Trophoblast cell (in vitro differentiated cells and primary cell): ENCODE measurements at regions not wholly inside any gene's neighbourhood (a gene's known extent, or its start where the extent isn't known, plus 50 kb on each side); places are given as distances from the start of the nearest gene placed in this dataset.
"Not testable (repeated sequence)": the region's sequence is repeated elsewhere in the genome, so short reads cannot be mapped to it uniquely, and the experiment has no call there.

Source experiments
- DNase-seq, 2 donors: peaks; one replicate each; pipeline ENCODE4 v3.0.0-alpha.2; 2016
- H2AFZ ChIP-seq: 2 replicates; pipeline ENCODE4 v1.6.1; 2013; ENCODE audit warnings: low read length, moderate library complexity, mild to moderate bottlenecking; ENCODE audit not compliant: insufficient read depth, poor library complexity
- H2AK5ac ChIP-seq: 2 replicates; pipeline ENCODE4 v1.6.1; 2013; ENCODE audit warnings: mild to moderate bottlenecking, low read length
- H2BK120ac ChIP-seq: 2 replicates; pipeline ENCODE4 v1.6.1; 2013; ENCODE audit warnings: low read length, mild to moderate bottlenecking, moderate library complexity; ENCODE audit not compliant: insufficient read depth, poor library complexity
- H2BK12ac ChIP-seq: 2 replicates; pipeline ENCODE4 v1.6.1; 2013; ENCODE audit warnings: mild to moderate bottlenecking, low read length, moderate library complexity
- H2BK5ac ChIP-seq: 2 replicates; pipeline ENCODE4 v1.6.1; 2013; ENCODE audit warnings: low read length, low read depth, moderate library complexity, mild to moderate bottlenecking; ENCODE audit not compliant: poor library complexity
- H3K14ac ChIP-seq: 2 replicates; pipeline ENCODE4 v1.6.1; 2013; ENCODE audit warnings: mild to moderate bottlenecking, low read length
- H3K18ac ChIP-seq: 2 replicates; pipeline ENCODE4 v1.6.1; 2013; ENCODE audit warnings: mild to moderate bottlenecking, low read length
- H3K23ac ChIP-seq: 2 replicates; pipeline ENCODE4 v1.6.1; 2013; ENCODE audit warnings: low read length
- H3K27ac ChIP-seq: 2 replicates; pipeline ENCODE4 v1.5.1; 2013; ENCODE audit warnings: low read depth, mild to moderate bottlenecking, inconsistent platforms, low read length, moderate library complexity
- H3K27me3 ChIP-seq: 2 replicates; pipeline ENCODE4 v1.6.1; 2013; ENCODE audit warnings: inconsistent platforms, mild to moderate bottlenecking, low read length, moderate library complexity; ENCODE audit not compliant: insufficient read depth
- H3K36me3 ChIP-seq, 2 experiments: 1 replicate in 1 of 2; 2 replicates in 1 of 2; pipeline ENCODE4 v1.6.1; 2013; ENCODE audit warnings: low read length in 2 of 2, mild to moderate bottlenecking in 2 of 2, moderate library complexity in 1 of 2; ENCODE audit not compliant: insufficient read depth in 2 of 2, control insufficient read depth in 1 of 2
- H3K4ac ChIP-seq: 2 replicates; pipeline ENCODE4 v1.6.1; 2013; ENCODE audit warnings: low read depth, mild to moderate bottlenecking, low read length, moderate library complexity
- H3K4me1 ChIP-seq, 2 experiments: 1 replicate in 1 of 2; 2 replicates in 1 of 2; pipeline ENCODE4 v1.6.1; 2013; ENCODE audit warnings: low read length in 2 of 2, mild to moderate bottlenecking in 2 of 2, moderate library complexity in 1 of 2; ENCODE audit not compliant: insufficient read depth in 2 of 2, control insufficient read depth in 1 of 2
- H3K4me2 ChIP-seq: 2 replicates; pipeline ENCODE4 v1.6.1; 2013; ENCODE audit warnings: inconsistent platforms, mild to moderate bottlenecking, low read length, moderate library complexity
- H3K4me3 ChIP-seq: 2 replicates; pipeline ENCODE4 v1.5.1; 2013; ENCODE audit warnings: mild to moderate bottlenecking, low read depth, low read length, inconsistent platforms
- H3K79me1 ChIP-seq: one replicate; pipeline ENCODE4 v1.6.1; 2013; ENCODE audit warnings: low read length
- H3K79me2 ChIP-seq: 2 replicates; pipeline ENCODE4 v1.6.1; 2013; ENCODE audit warnings: low read length, mild to moderate bottlenecking; ENCODE audit not compliant: control insufficient read depth, insufficient read depth, poor library complexity
- H3K9ac ChIP-seq: 2 replicates; pipeline ENCODE4 v1.6.1; 2013; ENCODE audit warnings: mild to moderate bottlenecking, low read length
- H3K9me3 ChIP-seq: 2 replicates; pipeline ENCODE4 v1.6.1; 2013; ENCODE audit warnings: low read depth, mild to moderate bottlenecking, control low read depth, inconsistent platforms, low read length; ENCODE audit not compliant: insufficient read depth
- H4K12ac ChIP-seq: 2 replicates; pipeline ENCODE4 v1.6.1; 2013; ENCODE audit warnings: low read depth, mild to moderate bottlenecking, low read length, moderate library complexity
- H4K8ac ChIP-seq: 2 replicates; pipeline ENCODE4 v1.6.1; 2013; ENCODE audit warnings: low read depth, mild to moderate bottlenecking, low read length, moderate library complexity
- H4K91ac ChIP-seq: one replicate; pipeline ENCODE4 v1.6.1; 2013; ENCODE audit warnings: low read depth, mild to moderate bottlenecking, low read length, moderate library complexity
- WGBS: extraction: QIAGEN DNeasy Blood & Tissue Kit; methylation state at CpG from one replicate; pipeline ENCODE4 v1.1.7; 2013; ENCODE audit warnings: missing lambda C conversion rate; ENCODE audit not compliant: insufficient read length, insufficient coverage; ENCODE audit errors: extremely low coverage; 5-methylcytosine and 5-hydroxymethylcytosine counted together

- H2AK5ac ChIP-seq = peak overlapping the region; percentile 9
- no CpG with 5 or more reads among the region's 15 CpGs for WGBS
Measured at GRCh38 chr1:841671-842425, 81.9 kb upstream of the SAMD11 start.

GRCh38 chr1:842799-843198, 80.9 kb upstream of the SAMD11 start:
- not testable (repeated sequence) for H2BK5ac ChIP-seq, H3K18ac ChIP-seq, H3K9ac ChIP-seq, H2BK12ac ChIP-seq, H3K9me3 ChIP-seq, H3K4me2 ChIP-seq, H3K27me3 ChIP-seq, DNase-seq, H2AFZ ChIP-seq, H3K27ac ChIP-seq, H3K23ac ChIP-seq, H3K36me3 ChIP-seq, H3K79me2 ChIP-seq, H3K79me1 ChIP-seq, H4K8ac ChIP-seq, H3K4ac ChIP-seq, H4K12ac ChIP-seq, H3K4me3 ChIP-seq, H2BK120ac ChIP-seq
- peak overlapping the region; percentile 32 for H4K91ac ChIP-seq
- peaks cover 23 to 35% of the 10 kb centered on the region in 2 experiments for H3K4me1 ChIP-seq
- H3K14ac ChIP-seq = peak overlapping the region; percentile 11
- H2AK5ac ChIP-seq = peak overlapping the region; percentile 5
- no CpG with 5 or more reads among the region's 10 CpGs for WGBS

More at GRCh38 chr1:841671-842425, 81.9 kb upstream of the SAMD11 start:
- Histone ChIP-seq H3K4me1 (peaks cover 26 to 36% of the 10 kb centered on the region in 2 experiments), H2BK120ac (peak overlapping the region; percentile 57), H4K91ac (peak overlapping the region; percentile 11)
- not testable (repeated sequence) for H3K79me1 ChIP-seq, H3K27me3 ChIP-seq, H3K23ac ChIP-seq, H3K4ac ChIP-seq, H4K12ac ChIP-seq, H3K4me3 ChIP-seq, H3K18ac ChIP-seq, H3K27ac ChIP-seq, H3K4me2 ChIP-seq, H2AFZ ChIP-seq, H3K36me3 ChIP-seq, H2BK5ac ChIP-seq, DNase-seq, H3K9me3 ChIP-seq, H2BK12ac ChIP-seq, H3K79me2 ChIP-seq, H3K9ac ChIP-seq, H4K8ac ChIP-seq, H3K14ac ChIP-seq

GRCh38 chr1:843946-844345, 79.8 kb upstream of the SAMD11 start:
- not testable (repeated sequence) for H3K4me3 ChIP-seq, H3K27ac ChIP-seq, DNase-seq, H4K12ac ChIP-seq, H3K79me1 ChIP-seq, H2AFZ ChIP-seq, H4K8ac ChIP-seq, H3K9me3 ChIP-seq, H2BK120ac ChIP-seq, H3K18ac ChIP-seq, H2AK5ac ChIP-seq, H3K9ac ChIP-seq, H3K4me2 ChIP-seq, H2BK5ac ChIP-seq, H3K23ac ChIP-seq, H3K36me3 ChIP-seq, H3K27me3 ChIP-seq, H3K79me2 ChIP-seq, H3K4ac ChIP-seq
- Histone ChIP-seq H3K4me1 (peaks cover 21 to 30% of the 10 kb centered on the region in 2 experiments), H2BK12ac (peak overlapping the region; percentile 36), H4K91ac (peak overlapping the region; percentile 22), H3K14ac (peak overlapping the region; percentile 60)
- WGBS = no CpG with 5 or more reads among the region's 5 CpGs

GRCh38 chr1:844472-845026, 79.2 kb upstream of the SAMD11 start:
- no peak overlapping the region for H3K4me3 ChIP-seq
- no peaks in the 10 kb centered on the region for H3K79me2 ChIP-seq
- H2AK5ac ChIP-seq = peak overlapping the region; percentile 18
- no peaks in the 10 kb centered on the region for H3K9me3 ChIP-seq
- no peak overlapping the region for H2BK5ac ChIP-seq
- WGBS = no CpG with 5 or more reads among the region's 13 CpGs
- H3K79me1 ChIP-seq = peaks cover 3% of the 10 kb centered on the region
- peak overlapping the region; percentile 84 for H3K14ac ChIP-seq
- H3K27ac ChIP-seq = no peak overlapping the region
- H4K12ac ChIP-seq = no peak overlapping the region
- H3K36me3 ChIP-seq = peaks cover 7 to 9% of the 10 kb centered on the region in 2 experiments
- peak overlapping the region; percentile 78 for H4K91ac ChIP-seq
- no peak for DNase-seq
- no peaks in the 10 kb centered on the region for H3K27me3 ChIP-seq
- H3K9ac ChIP-seq = no peak overlapping the region
- peak overlapping the region; percentile 83 for H3K18ac ChIP-seq
- no peak overlapping the region for H2AFZ ChIP-seq
- no peak overlapping the region for H4K8ac ChIP-seq
- H3K4ac ChIP-seq = no peak overlapping the region
- H3K4me2 ChIP-seq = no peak overlapping the region
- H3K4me1 ChIP-seq = peaks cover 21 to 27% of the 10 kb centered on the region in 2 experiments
- H3K23ac ChIP-seq = no peak overlapping the region
- peak overlapping the region; percentile 77 for H2BK12ac ChIP-seq
- peak overlapping the region; percentile 84 for H2BK120ac ChIP-seq
